HCT116 (cell line): ENCODE measurements at regions not wholly inside any gene's neighbourhood (a gene's known extent, or its start where the extent isn't known, plus 50 kb on each side); places are given as distances from the start of the nearest gene placed in this dataset.

Source experiments
- ATAC-seq: fragments of 200-7000 bp; cut with Tn5 transposase; 2 replicates; pipeline ENCODE4 v1.9.1; 2020; ENCODE audit warnings: mild to moderate bottlenecking, moderate library complexity
- BruUV-seq: library from RNA; stranded (reverse); fragments of 400-500 nt; replicated peaks from 2 replicates; lab custom pipeline; 2021; lab: Mats Ljungman, UMichigan
- CTCF ChIA-PET: fragments of 300-600 bp; sonication (Branson Sonifier 250); formaldehyde crosslinking; loops from one replicate; lab custom pipeline; 2021; ENCODE audit warnings: antibody characterized with exemption; lab: Charles Lee
- POLR2A ChIA-PET: fragments of 300-600, 350-600 bp; sonication (Branson Sonifier 250); formaldehyde crosslinking; loops from one replicate; lab custom pipeline; 2021; ENCODE audit warnings: antibody characterized with exemption; lab: Charles Lee
- RAD21 ChIA-PET, 2 experiments: fragments of 300-600 bp; sonication (Branson Sonifier 250); formaldehyde crosslinking; loops; one replicate each; lab custom pipeline; 2023; ENCODE audit warnings: low total read pairs in 2 of 2; ENCODE audit not compliant: uncharacterized antibody in 2 of 2, unreplicated experiment in 2 of 2, low non-redundant PET in 1 of 2; lab: Charles Lee
- DNase-seq: peaks from one replicate; pipeline ENCODE4 v3.0.0-alpha.2; 2010; ENCODE audit warnings: low read depth, low spot score
- H2AFZ ChIP-seq: fragments of 200-600 bp; shearing (Covaris generic), sonication (generic); 2 replicates; pipeline ENCODE4 v1.6.1; 2017; ENCODE audit warnings: low read depth, mixed run types, mixed read lengths, antibody characterized with exemption, low read length; ENCODE audit not compliant: poor library complexity, severe bottlenecking
- H3K27ac ChIP-seq: 2 replicates; pipeline ENCODE4 v1.5.1; 2012; ENCODE audit warnings: low read depth, low read length
- H3K27me3 ChIP-seq: fragments of 200-600 bp; sonication (generic); 2 replicates; pipeline ENCODE4 v1.6.1; 2016; ENCODE audit warnings: mixed run types, low read length, mixed read lengths; ENCODE audit not compliant: insufficient read depth
- H3K36me3 ChIP-seq, 2 experiments: fragments of 200-500 bp in 1 of 2; fragments of 200-600 bp in 1 of 2; sonication (Bioruptor generic) in 1 of 2; sonication (generic) in 1 of 2; 2 replicates each; pipeline versions ENCODE4 v1.5.1 to v1.6.1; 2014 to 2016; ENCODE audit warnings: low read length in 2 of 2, inconsistent platforms in 1 of 2, mixed read lengths in 1 of 2, mixed run types in 1 of 2; ENCODE audit not compliant: insufficient read depth in 2 of 2, control insufficient read depth in 1 of 2
- H3K4me1 ChIP-seq, 2 experiments: fragments of 200-600 bp in 1 of 2; sonication (generic) in 1 of 2; 2 replicates each; pipeline versions ENCODE4 v1.5.1 to v1.6.1; 2012 to 2017; ENCODE audit warnings: low read length in 2 of 2, inconsistent platforms in 1 of 2, mild to moderate bottlenecking in 1 of 2, mixed read lengths in 1 of 2, mixed run types in 1 of 2, moderate library complexity in 1 of 2; ENCODE audit not compliant: insufficient read depth in 2 of 2, control insufficient read depth in 1 of 2
- H3K4me2 ChIP-seq: fragments of 200-600 bp; sonication (generic); 2 replicates; pipeline ENCODE4 v1.6.1; 2017; ENCODE audit warnings: mixed run types, low read length, mixed read lengths
- H3K4me3 ChIP-seq, 2 experiments: fragments of 200-600 bp in 1 of 2; sonication (generic) in 1 of 2; replicated peaks in 1 of 2; 2 replicates each; pipeline ENCODE4 v1.5.1; 2011 to 2016; ENCODE audit warnings: low read length in 2 of 2, control low read depth in 1 of 2, low read depth in 1 of 2, mild to moderate bottlenecking in 1 of 2, mixed read lengths in 1 of 2, mixed run types in 1 of 2
- H3K79me2 ChIP-seq: fragments of 200-600 bp; sonication (generic); 2 replicates; pipeline ENCODE4 v1.6.1; 2017; ENCODE audit warnings: mild to moderate bottlenecking, mixed run types, low read length, moderate library complexity, mixed read lengths; ENCODE audit not compliant: insufficient read depth
- H3K9ac ChIP-seq: fragments of 200-600 bp; sonication (generic); 2 replicates; pipeline ENCODE4 v1.6.1; 2016; ENCODE audit warnings: low read length, mixed read lengths
- H3K9me2 ChIP-seq: fragments of 200-600 bp; sonication (generic), shearing (Covaris generic); 2 replicates; pipeline ENCODE4 v1.6.1; 2017; ENCODE audit warnings: mixed run types, mild to moderate bottlenecking, moderate library complexity; ENCODE audit not compliant: insufficient read depth
- H3K9me3 ChIP-seq, 2 experiments: fragments of 200-500 bp in 1 of 2; fragments of 200-600 bp in 1 of 2; sonication (Bioruptor generic) in 1 of 2; sonication (generic) in 1 of 2; 2 replicates each; pipeline ENCODE4 v1.6.1; 2014 to 2017; ENCODE audit warnings: low read length in 2 of 2, mixed read lengths in 2 of 2, inconsistent platforms in 1 of 2, low read depth in 1 of 2, mild to moderate bottlenecking in 1 of 2, mixed run types in 1 of 2, moderate library complexity in 1 of 2; ENCODE audit not compliant: control insufficient read depth in 1 of 2, insufficient read depth in 1 of 2
- H4K20me1 ChIP-seq: fragments of 200-600 bp; sonication (generic), shearing (Covaris generic); 2 replicates; pipeline ENCODE4 v1.6.1; 2017; ENCODE audit warnings: mixed run types, mild to moderate bottlenecking, moderate library complexity; ENCODE audit not compliant: insufficient read depth
- ATF3 ChIP-seq: IDR thresholded peaks from 2 replicates; pipeline ENCODE4 v1.6.1; 2012
- CEBPB ChIP-seq: IDR thresholded peaks from 2 replicates; pipeline ENCODE4 v1.6.1; 2012; ENCODE audit warnings: low read depth
- EGR1 ChIP-seq: IDR thresholded peaks from 2 replicates; pipeline ENCODE4 v1.6.1; 2012; ENCODE audit warnings: low read depth
- ELF1 ChIP-seq: IDR thresholded peaks from 2 replicates; pipeline ENCODE4 v1.6.1; 2012; ENCODE audit warnings: low read depth, borderline replicate concordance
- EZH2 ChIP-seq: fragments of 200-600 bp; sonication (generic); IDR thresholded peaks from 2 replicates; pipeline ENCODE4 v1.6.1; 2017; ENCODE audit warnings: antibody characterized with exemption, mixed run types
- JUND ChIP-seq: IDR thresholded peaks from 2 replicates; pipeline ENCODE4 v1.6.1; 2012
- POLR2AphosphoS5 ChIP-seq: IDR thresholded peaks from 2 replicates; pipeline ENCODE4 v1.6.1; 2011; ENCODE audit warnings: mild to moderate bottlenecking, low read depth, low read length, moderate library complexity
- RAD21 ChIP-seq: IDR thresholded peaks from 2 replicates; pipeline ENCODE4 v1.6.1; 2012; ENCODE audit warnings: low read depth, mild to moderate bottlenecking
- SIN3A ChIP-seq: IDR thresholded peaks from 2 replicates; pipeline ENCODE4 v1.6.1; 2012; ENCODE audit warnings: low read depth
- SP1 ChIP-seq: IDR thresholded peaks from 2 replicates; pipeline ENCODE4 v1.6.1; 2012; ENCODE audit warnings: low read depth
- SRF ChIP-seq: IDR thresholded peaks from 2 replicates; pipeline ENCODE4 v1.6.1; 2012; ENCODE audit warnings: low read depth
- TCF7L2 ChIP-seq: IDR thresholded peaks from 2 replicates; pipeline ENCODE4 v1.7.0; 2011; ENCODE audit warnings: borderline replicate concordance, inconsistent platforms; ENCODE audit not compliant: insufficient read depth, insufficient read length; ENCODE audit errors: extremely low read depth
- YY1 ChIP-seq: IDR thresholded peaks from 2 replicates; pipeline ENCODE4 v1.6.1; 2011; ENCODE audit warnings: low read length, low read depth, moderate library complexity, mild to moderate bottlenecking; ENCODE audit not compliant: insufficient replicate concordance; ENCODE audit errors: extremely low read depth
- intact Hi-C: fragments of 100-400 bp; cut with micrococcal nuclease; formaldehyde crosslinking; loops from 2 replicates; pipeline ENCODE4 v1.10.0; 2022
- TF ChIP-seq, protein P1 (sequence below): IDR thresholded peaks from 2 replicates; pipeline ENCODE4 v1.6.1; 2012; ENCODE audit warnings: low read depth

- Histone ChIP-seq H3K9me3 (no peaks in the 10 kb centered on the region), H4K20me1 (no peaks in the 10 kb centered on the region), H3K4me1 (no peaks in the 10 kb centered on the region), H3K9ac (no peak overlapping the region), H3K79me2 (no peaks in the 10 kb centered on the region), H3K27ac (no peak overlapping the region), H3K36me3 (no peaks in the 10 kb centered on the region), H3K4me3 (no peak overlapping the region), H3K27me3 (peaks cover 4% of the 10 kb centered on the region; the same call in 1 of the 2 replicates), H2AFZ (no peak overlapping the region), H3K9me2 (no peaks in the 10 kb centered on the region), H3K4me2 (no peak overlapping the region)
- CTCF ChIA-PET: no interaction called here
- intact Hi-C loops: no loop called here
- TF ChIP-seq POLR2AphosphoS5 (no peak), JUND (no peak), TCF7L2 (no peak), ATF3 (no peak), EZH2 (no peak), EGR1 (no peak), YY1 (no peak), SRF (no peak), RAD21 (no peak), ELF1 (no peak), CEBPB (no peak), SP1 (no peak), SIN3A (no peak)
- TF ChIP-seq, protein P1, sequence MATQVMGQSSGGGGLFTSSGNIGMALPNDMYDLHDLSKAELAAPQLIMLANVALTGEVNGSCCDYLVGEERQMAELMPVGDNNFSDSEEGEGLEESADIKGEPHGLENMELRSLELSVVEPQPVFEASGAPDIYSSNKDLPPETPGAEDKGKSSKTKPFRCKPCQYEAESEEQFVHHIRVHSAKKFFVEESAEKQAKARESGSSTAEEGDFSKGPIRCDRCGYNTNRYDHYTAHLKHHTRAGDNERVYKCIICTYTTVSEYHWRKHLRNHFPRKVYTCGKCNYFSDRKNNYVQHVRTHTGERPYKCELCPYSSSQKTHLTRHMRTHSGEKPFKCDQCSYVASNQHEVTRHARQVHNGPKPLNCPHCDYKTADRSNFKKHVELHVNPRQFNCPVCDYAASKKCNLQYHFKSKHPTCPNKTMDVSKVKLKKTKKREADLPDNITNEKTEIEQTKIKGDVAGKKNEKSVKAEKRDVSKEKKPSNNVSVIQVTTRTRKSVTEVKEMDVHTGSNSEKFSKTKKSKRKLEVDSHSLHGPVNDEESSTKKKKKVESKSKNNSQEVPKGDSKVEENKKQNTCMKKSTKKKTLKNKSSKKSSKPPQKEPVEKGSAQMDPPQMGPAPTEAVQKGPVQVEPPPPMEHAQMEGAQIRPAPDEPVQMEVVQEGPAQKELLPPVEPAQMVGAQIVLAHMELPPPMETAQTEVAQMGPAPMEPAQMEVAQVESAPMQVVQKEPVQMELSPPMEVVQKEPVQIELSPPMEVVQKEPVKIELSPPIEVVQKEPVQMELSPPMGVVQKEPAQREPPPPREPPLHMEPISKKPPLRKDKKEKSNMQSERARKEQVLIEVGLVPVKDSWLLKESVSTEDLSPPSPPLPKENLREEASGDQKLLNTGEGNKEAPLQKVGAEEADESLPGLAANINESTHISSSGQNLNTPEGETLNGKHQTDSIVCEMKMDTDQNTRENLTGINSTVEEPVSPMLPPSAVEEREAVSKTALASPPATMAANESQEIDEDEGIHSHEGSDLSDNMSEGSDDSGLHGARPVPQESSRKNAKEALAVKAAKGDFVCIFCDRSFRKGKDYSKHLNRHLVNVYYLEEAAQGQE: no peak
- DNase-seq: no peak
- RAD21 ChIA-PET: no interaction called here
- POLR2A ChIA-PET: no interaction called here
- no TSS peak for BruUV-seq
- no peak for ATAC-seq
Observed at GRCh38 chr2:122056853-122057252, 301.4 kb downstream of the TSN start.
